Right atrium auricular region (tissue), 2 donors: ENCODE measurements at regions not wholly inside any gene's neighbourhood (a gene's known extent, or its start where the extent isn't known, plus 50 kb on each side); places are given as distances from the start of the nearest gene placed in this dataset.

Experiments
- DNase-seq: peaks from one replicate; pipeline ENCODE4 v3.0.0-alpha.2; 2019; ENCODE audit warnings: low spot score
- H3K27ac ChIP-seq, 2 donors: fragments of 200-600 bp; sonication (generic); 1 replicate in 1 of 2; 2 replicates in 1 of 2; pipeline ENCODE4 v1.5.1; 2016 to 2019
- H3K27me3 ChIP-seq, 2 donors: fragments of 200-600 bp; sonication (generic); one replicate each; pipeline versions ENCODE4 v1.5.1 to v1.6.0; 2017 to 2019
- H3K36me3 ChIP-seq: fragments of 200-600 bp; sonication (generic); one replicate; pipeline ENCODE4 v1.5.1; 2016
- H3K4me1 ChIP-seq, 2 donors: fragments of 200-600 bp; sonication (generic); one replicate each; pipeline versions ENCODE4 v1.5.1 to v1.6.0; 2017 to 2019
- H3K4me3 ChIP-seq, 2 donors: fragments of 200-600 bp; sonication (generic); 1 replicate in 1 of 2; 2 replicates in 1 of 2; pipeline ENCODE4 v1.5.1; 2017 to 2019; ENCODE audit warnings: mild to moderate bottlenecking in 1 of 2, moderate library complexity in 1 of 2
- H3K9me3 ChIP-seq, 2 donors: fragments of 200-600 bp; sonication (generic); one replicate each; pipeline ENCODE4 v1.5.1; 2019
- TF ChIP-seq, protein P1 (sequence below), 2 donors: fragments of 200-600 bp; sonication (generic); IDR thresholded peaks; one replicate each; pipeline ENCODE4 v1.5.1; 2019; ENCODE audit warnings: antibody characterized with exemption in 2 of 2

DNA sequence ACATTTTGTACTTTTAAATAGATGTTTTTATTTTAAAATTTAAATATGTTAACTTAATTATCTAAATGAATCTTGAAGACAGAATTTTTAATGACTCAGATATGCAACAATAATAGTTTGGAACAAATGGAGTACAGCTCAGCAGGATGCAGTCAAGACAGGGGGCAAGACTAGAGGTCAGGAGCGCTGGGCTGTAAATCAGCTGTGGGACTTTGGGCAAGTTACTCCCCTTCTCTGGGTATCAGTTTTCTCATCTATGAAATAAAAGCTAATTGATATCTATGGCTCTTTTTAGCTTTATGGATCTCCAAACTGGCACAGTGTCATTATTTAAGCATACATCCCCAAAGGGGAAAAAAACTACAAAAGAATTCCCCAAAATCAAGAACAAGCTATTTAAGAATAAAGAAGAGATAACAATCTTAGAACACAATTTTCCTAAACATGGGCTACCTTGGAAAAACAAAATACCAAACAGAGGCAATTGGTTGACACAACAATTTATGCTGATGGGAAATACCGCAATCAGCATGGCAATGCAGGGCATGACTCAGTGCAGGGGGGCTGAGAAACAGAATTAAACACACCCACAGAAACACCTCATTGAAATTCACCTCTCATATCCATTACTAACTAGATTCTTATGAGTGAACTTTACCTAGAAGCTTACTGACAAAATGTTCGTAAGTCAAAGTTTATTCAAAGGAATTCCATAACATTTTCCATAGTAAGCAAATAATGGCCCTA, 188.2 kb downstream of the SIM1 start:
- Histone ChIP-seq H3K4me1 (no peaks in the 10 kb centered on the region), H3K36me3 (no peaks in the 10 kb centered on the region), H3K27ac (no peak overlapping the region), H3K4me3 (no peak overlapping the region), H3K27me3 (no peaks in the 10 kb centered on the region), H3K9me3 (no peaks in the 10 kb centered on the region)
- TF ChIP-seq, protein P1, sequence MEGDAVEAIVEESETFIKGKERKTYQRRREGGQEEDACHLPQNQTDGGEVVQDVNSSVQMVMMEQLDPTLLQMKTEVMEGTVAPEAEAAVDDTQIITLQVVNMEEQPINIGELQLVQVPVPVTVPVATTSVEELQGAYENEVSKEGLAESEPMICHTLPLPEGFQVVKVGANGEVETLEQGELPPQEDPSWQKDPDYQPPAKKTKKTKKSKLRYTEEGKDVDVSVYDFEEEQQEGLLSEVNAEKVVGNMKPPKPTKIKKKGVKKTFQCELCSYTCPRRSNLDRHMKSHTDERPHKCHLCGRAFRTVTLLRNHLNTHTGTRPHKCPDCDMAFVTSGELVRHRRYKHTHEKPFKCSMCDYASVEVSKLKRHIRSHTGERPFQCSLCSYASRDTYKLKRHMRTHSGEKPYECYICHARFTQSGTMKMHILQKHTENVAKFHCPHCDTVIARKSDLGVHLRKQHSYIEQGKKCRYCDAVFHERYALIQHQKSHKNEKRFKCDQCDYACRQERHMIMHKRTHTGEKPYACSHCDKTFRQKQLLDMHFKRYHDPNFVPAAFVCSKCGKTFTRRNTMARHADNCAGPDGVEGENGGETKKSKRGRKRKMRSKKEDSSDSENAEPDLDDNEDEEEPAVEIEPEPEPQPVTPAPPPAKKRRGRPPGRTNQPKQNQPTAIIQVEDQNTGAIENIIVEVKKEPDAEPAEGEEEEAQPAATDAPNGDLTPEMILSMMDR (IDR thresholded peaks at IDR 0.05), result no peak
- no peak for DNase-seq

DNA sequence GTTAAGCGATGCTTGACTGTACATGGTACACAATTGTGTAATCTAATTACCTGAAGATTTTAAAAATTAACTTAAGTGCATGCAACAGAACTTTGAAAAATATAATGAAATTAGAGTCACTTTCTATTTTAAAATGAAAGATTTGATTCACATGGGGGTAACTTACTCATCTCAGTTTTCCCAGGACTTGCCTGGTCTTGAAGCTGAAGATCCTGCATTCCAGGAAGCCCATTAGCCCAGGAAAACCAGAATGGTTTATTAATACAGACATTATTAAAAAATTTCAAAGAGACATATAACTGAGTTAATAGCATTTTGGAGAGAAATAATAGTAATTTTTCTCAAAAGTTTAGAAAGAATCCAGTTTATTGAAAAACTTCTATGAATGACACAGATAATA, 190.6 kb downstream of the SIM1 start:
- TF ChIP-seq, protein P1 (IDR thresholded peaks at IDR 0.05), result no peak
- H3K4me3 ChIP-seq, result no peak overlapping the region
- no peaks in the 10 kb centered on the region for H3K4me1 ChIP-seq
- H3K27me3 ChIP-seq, result no peaks in the 10 kb centered on the region
- no peak for DNase-seq
- H3K9me3 ChIP-seq, result no peaks in the 10 kb centered on the region
- H3K27ac ChIP-seq, result no peak overlapping the region
- no peaks in the 10 kb centered on the region for H3K36me3 ChIP-seq

DNA sequence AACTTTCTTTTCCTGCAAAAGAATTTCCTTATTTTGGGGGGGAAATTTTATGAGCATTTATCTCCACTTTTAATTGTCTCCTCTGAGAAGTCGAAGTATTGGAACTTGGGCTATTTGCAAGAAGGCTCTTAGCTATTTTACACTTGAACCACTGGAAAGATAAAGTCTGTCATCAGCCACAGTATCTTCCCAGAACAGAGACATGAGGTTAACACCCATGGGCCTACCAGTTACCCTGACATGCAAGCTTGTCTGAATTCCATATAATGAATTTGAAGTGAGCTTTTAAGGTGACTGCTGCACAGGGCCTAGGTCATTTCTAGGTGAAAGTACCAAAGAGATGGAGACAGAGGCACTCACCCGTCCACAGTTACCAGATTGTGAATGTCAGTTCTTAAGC, 193.1 kb downstream of the SIM1 start:
- Histone ChIP-seq H3K27ac (no peak overlapping the region), H3K4me3 (no peak overlapping the region), H3K27me3 (no peaks in the 10 kb centered on the region), H3K36me3 (no peaks in the 10 kb centered on the region), H3K9me3 (no peaks in the 10 kb centered on the region), H3K4me1 (no peaks in the 10 kb centered on the region)
- TF ChIP-seq, protein P1 (IDR thresholded peaks at IDR 0.05), result no peak
- no peak for DNase-seq

DNA sequence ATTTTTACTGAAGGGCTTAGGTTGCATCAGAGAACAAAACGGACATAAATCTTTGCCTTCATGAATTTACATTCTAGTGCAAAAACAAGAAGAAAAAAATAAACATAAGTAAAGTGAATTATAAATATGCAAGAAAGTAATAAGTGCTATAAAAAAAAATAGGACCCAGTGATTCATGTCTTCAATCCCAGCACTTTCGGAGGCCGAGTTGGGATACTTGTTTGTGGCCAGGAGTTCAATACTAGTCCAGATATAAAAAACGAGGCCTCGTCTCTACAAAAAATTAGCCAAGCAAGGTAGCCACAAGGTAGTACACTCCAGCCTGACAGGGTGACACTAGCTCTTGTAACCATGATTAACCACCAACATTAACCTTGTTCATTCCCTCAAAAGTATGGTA, 193.5 kb downstream of the SIM1 start:
- no peak overlapping the region for H3K4me3 ChIP-seq
- TF ChIP-seq, protein P1 (IDR thresholded peaks at IDR 0.05), result no peak
- H3K27ac ChIP-seq, result no peak overlapping the region
- no peaks in the 10 kb centered on the region for H3K9me3 ChIP-seq
- DNase-seq, result no peak
- H3K27me3 ChIP-seq, result no peaks in the 10 kb centered on the region
- no peaks in the 10 kb centered on the region for H3K4me1 ChIP-seq
- no peaks in the 10 kb centered on the region for H3K36me3 ChIP-seq

DNA sequence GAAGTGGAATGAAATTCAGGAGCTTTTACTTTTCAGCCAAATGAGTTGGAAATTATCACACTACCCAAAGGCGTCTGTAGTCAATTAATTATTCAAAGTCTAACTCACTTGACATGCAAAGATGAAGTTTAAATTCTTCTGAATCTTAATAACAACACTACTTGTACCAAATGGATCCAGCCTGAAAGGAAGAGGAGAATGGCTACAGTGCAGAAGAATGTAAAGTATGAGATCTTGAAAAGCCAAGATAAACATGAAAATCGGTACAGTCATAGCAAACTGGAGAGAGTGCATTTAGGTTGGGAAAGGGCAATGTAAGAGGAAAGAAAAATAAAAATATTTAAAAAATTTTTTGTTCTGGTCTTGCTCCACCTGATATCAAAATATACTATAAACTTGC, 195.5 kb downstream of the SIM1 start:
- Histone ChIP-seq H3K9me3 (no peaks in the 10 kb centered on the region), H3K36me3 (no peaks in the 10 kb centered on the region), H3K27ac (no peak overlapping the region), H3K4me1 (no peaks in the 10 kb centered on the region), H3K4me3 (no peak overlapping the region), H3K27me3 (no peaks in the 10 kb centered on the region)
- DNase-seq, result no peak
- TF ChIP-seq, protein P1 (IDR thresholded peaks at IDR 0.05), result no peak

DNA sequence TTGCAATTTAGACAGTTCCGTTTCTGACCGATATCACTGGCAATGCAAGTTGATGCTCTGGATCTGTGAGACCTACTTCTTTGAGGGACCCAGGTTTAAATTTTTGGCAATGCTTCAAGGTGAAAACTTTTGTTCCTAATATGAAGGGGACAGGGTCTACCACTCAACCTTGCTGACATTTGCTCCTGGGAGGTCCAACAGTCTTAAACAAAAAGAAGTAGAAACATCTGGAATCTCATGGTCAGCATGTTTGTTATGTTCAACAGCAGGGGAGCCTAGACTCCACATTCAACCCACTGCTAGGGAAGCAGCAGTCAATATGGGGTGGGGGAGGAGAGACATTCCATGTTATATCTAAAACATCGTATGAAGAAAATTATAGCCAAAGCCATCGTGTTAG, 196.4 kb downstream of the SIM1 start:
- Histone ChIP-seq H3K4me1 (no peaks in the 10 kb centered on the region), H3K4me3 (no peak overlapping the region), H3K9me3 (no peaks in the 10 kb centered on the region), H3K36me3 (no peaks in the 10 kb centered on the region), H3K27me3 (no peaks in the 10 kb centered on the region), H3K27ac (no peak overlapping the region)
- TF ChIP-seq, protein P1 (IDR thresholded peaks at IDR 0.05), result no peak
- DNase-seq, result no peak
